SK-N-SH (cell line): ENCODE measurements at regions not wholly inside any gene's neighbourhood (a gene's known extent, or its start where the extent isn't known, plus 50 kb on each side); places are given as distances from the start of the nearest gene placed in this dataset.

Source experiments
- CTCF ChIP-seq: fragments of 200-600 bp; sonication (generic); IDR thresholded peaks from 2 replicates; pipeline ENCODE4 v1.6.1; 2017; ENCODE audit warnings: antibody characterized with exemption, mild to moderate bottlenecking, moderate library complexity
- EZH2phosphoT487 ChIP-seq: fragments of 200-600 bp; sonication (generic); IDR thresholded peaks from 2 replicates; pipeline ENCODE4 v1.6.1; 2017; ENCODE audit warnings: low read depth, mixed run types, mild to moderate bottlenecking, antibody characterized with exemption, moderate library complexity, borderline replicate concordance
- GABPA ChIP-seq: IDR thresholded peaks from 2 replicates; pipeline ENCODE4 v1.4.0; 2012; ENCODE audit warnings: low read depth, mild to moderate bottlenecking
- NRF1 ChIP-seq: IDR thresholded peaks from 2 replicates; pipeline ENCODE4 v1.6.1; 2012; ENCODE audit warnings: low read depth, mild to moderate bottlenecking, low read length
- POLR2AphosphoS5 ChIP-seq: IDR thresholded peaks from 2 replicates; pipeline ENCODE4 v1.6.1; 2012; ENCODE audit warnings: low read depth, low read length
- RAD21 ChIP-seq: IDR thresholded peaks from 2 replicates; pipeline ENCODE4 v1.6.1; 2012; ENCODE audit warnings: mild to moderate bottlenecking, low read length
- REST ChIP-seq: IDR thresholded peaks from 2 replicates; pipeline ENCODE4 v1.6.1; 2012; ENCODE audit warnings: mild to moderate bottlenecking, low read depth, low read length, moderate library complexity
- TEAD4 ChIP-seq: IDR thresholded peaks from 2 replicates; pipeline ENCODE4 v1.4.0; 2012; ENCODE audit warnings: mild to moderate bottlenecking, borderline replicate concordance; ENCODE audit not compliant: insufficient read depth
- YY1 ChIP-seq: IDR thresholded peaks from 2 replicates; pipeline ENCODE4 v1.4.0; 2012; ENCODE audit warnings: low read depth, mild to moderate bottlenecking

DNA sequence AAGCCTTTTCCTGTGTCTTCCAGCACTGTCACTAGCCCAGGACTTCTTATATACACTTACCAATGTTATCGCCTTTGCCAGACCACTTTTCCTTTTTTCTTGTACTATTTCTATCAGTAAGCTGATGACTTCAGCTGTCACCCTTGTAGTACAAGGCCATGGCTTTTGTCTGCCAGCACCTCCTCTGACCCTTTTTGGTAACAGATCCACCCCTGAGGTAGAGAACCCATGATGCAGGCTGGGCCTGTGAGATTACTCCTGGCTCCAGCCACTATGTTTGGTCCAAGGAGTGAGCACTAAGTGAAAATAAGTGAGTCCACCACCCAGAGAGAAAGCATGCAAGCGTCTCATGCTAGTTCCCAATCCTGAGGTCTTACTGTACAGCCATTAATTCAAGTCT is 406.7 kb downstream of the MLLT3 start:
- TF ChIP-seq CTCF, result no peak
- no peak for TF ChIP-seq NRF1
- no peak for TF ChIP-seq POLR2AphosphoS5
- TF ChIP-seq REST, result no peak
- TF ChIP-seq EZH2phosphoT487, result no peak
- TF ChIP-seq GABPA, result no peak
- no peak for TF ChIP-seq TEAD4
- no peak for TF ChIP-seq YY1
- TF ChIP-seq RAD21, result no peak
